Thyroid gland (tissue), 4 donors: ENCODE measurements at regions not wholly inside any gene's neighbourhood (a gene's known extent, or its start where the extent isn't known, plus 50 kb on each side); places are given as distances from the start of the nearest gene placed in this dataset.

Source experiments
- DNase-seq, 2 donors: peaks; one replicate each; pipeline ENCODE4 v3.0.0-alpha.2; 2019
- H3K27ac ChIP-seq, 3 donors: fragments of 200-600 bp; sonication (generic); 1 replicate in 2 of 3; 2 replicates in 1 of 3; pipeline ENCODE4 v1.5.1; 2016 to 2019; ENCODE audit warnings: mild to moderate bottlenecking in 1 of 3, moderate library complexity in 1 of 3
- H3K27me3 ChIP-seq: fragments of 200-600 bp; sonication (generic); one replicate; pipeline ENCODE4 v1.5.1; 2019
- H3K36me3 ChIP-seq, 2 donors: fragments of 200-600 bp; sonication (generic); one replicate each; pipeline ENCODE4 v1.5.1; 2016 to 2019
- H3K4me1 ChIP-seq, 2 donors: fragments of 200-600 bp; sonication (generic); one replicate each; pipeline ENCODE4 v1.5.1; 2017 to 2019
- H3K4me3 ChIP-seq, 3 donors: fragments of 200-600 bp; sonication (generic); replicated peaks in 1 of 3; 1 replicate in 2 of 3; 2 replicates in 1 of 3; pipeline ENCODE4 v1.5.1; 2016; ENCODE audit warnings: mild to moderate bottlenecking in 1 of 3
- H3K9me3 ChIP-seq: fragments of 200-600 bp; sonication (generic); one replicate; pipeline ENCODE4 v1.5.1; 2017
- CTCF ChIP-seq, 6 experiments: fragments of 200-600 bp in 3 of 6; fragments of 450-650 bp in 3 of 6; sonication (generic) in 3 of 6; IDR thresholded peaks; one replicate each; pipeline ENCODE4 v1.5.1; 2016 to 2019; ENCODE audit warnings: antibody characterized with exemption in 6 of 6, mild to moderate bottlenecking in 2 of 6, inconsistent platforms in 1 of 6, moderate library complexity in 1 of 6
- POLR2A ChIP-seq, 2 donors: fragments of 450-650 bp; IDR thresholded peaks; one replicate each; pipeline ENCODE4 v1.6.1; 2017; ENCODE audit warnings: antibody characterized with exemption in 2 of 2, mild to moderate bottlenecking in 2 of 2, moderate library complexity in 1 of 2
- WGBS, 2 donors: methylation state at CpG; one replicate each; pipeline ENCODE4 v1.1.5; 2017; 5-methylcytosine and 5-hydroxymethylcytosine counted together
- intact Hi-C: fragments of 100-400 bp; cut with DNase I; formaldehyde crosslinking; loops from one replicate; pipeline ENCODE4 v1.15.1; 2023

DNA sequence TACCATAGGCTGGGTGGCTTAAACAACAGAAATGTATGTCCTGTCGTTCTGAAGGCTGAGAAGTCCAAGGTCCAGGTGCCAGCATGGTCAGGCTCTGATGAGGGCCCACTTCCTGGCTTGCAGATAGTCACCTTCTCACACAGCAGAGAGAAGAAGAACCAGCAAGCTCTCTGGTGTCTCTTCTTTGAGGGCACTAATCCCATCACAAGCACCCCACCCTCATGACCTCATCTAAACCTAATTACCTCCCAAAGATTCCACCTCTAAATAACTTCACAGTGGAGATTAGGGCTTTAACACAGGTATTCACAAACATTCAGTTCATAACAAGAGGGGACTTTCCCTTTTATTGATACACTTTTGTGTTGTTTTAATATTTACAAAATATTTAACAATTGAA lies 61.1 kb downstream of the RIN2 start:
- 85 to 100% methylated on average over 1 of the region's 1 CpG for WGBS, 2 donors
- H3K27me3 ChIP-seq: no peaks in the 10 kb centered on the region
- H3K27ac ChIP-seq: no peak overlapping the region
- H3K4me1 ChIP-seq: peaks cover 0 to 5% of the 10 kb centered on the region in 2 donors
- no peak for DNase-seq
- no peaks in the 10 kb centered on the region for H3K9me3 ChIP-seq
- TF ChIP-seq POLR2A (IDR thresholded peaks at IDR 0.05) (no peak), CTCF (IDR thresholded peaks at IDR 0.05) (no peak)
- H3K4me3 ChIP-seq: no peak overlapping the region
- no peaks in the 10 kb centered on the region for H3K36me3 ChIP-seq
- intact Hi-C loops: no loop called here

DNA sequence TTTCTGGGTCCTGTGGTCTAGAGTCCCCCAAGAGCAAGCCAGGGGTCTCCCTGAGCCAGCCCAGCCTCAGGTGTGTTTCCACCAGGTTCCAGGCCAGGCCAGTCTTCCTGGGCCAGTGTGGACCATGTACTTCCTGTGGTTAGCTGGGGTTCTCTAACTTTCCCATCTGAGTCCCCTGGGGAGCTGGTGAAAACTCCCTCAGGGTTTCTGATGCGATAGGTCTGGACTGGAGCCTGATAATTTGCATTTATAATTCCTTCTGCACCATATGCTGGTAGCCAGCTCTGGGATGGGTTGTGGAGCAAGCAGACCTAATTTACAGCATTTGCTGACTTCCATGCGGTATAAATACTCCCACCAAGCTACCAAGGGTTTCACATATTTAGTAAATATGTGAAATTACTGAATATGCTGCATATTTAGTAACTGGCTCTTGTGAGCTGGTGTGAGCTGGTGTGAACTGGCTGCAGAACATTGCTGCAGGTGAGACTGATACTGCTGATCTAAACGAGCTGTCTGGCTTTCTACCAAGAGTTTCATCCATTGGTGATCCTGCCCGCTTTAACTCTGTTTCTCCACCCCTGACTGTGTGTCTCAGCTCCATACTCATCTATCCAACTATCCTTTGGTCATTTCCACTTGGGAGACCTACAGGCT lies 62.6 kb downstream of the RIN2 start:
- no peak for DNase-seq
- Histone ChIP-seq H3K27me3 (no peaks in the 10 kb centered on the region), H3K4me3 (no peak overlapping the region), H3K27ac (no peak overlapping the region), H3K4me1 (no peaks in the 10 kb centered on the region), H3K9me3 (no peaks in the 10 kb centered on the region), H3K36me3 (no peaks in the 10 kb centered on the region)
- intact Hi-C loops: no loop called here
- 83 to 86% methylated on average over 4 of the region's 4 CpGs for WGBS, 2 donors
- no peak for TF ChIP-seq POLR2A (IDR thresholded peaks at IDR 0.05)
- no peak for TF ChIP-seq CTCF (IDR thresholded peaks at IDR 0.05)

- no peak overlapping the region for H3K27ac ChIP-seq
- intact Hi-C loops: no loop called here
- no peak for DNase-seq
- H3K4me1 ChIP-seq: no peaks in the 10 kb centered on the region
- no peak for TF ChIP-seq CTCF (IDR thresholded peaks at IDR 0.05)
- no peak for TF ChIP-seq POLR2A (IDR thresholded peaks at IDR 0.05)
- no peaks in the 10 kb centered on the region for H3K9me3 ChIP-seq
- H3K27me3 ChIP-seq: no peaks in the 10 kb centered on the region
- WGBS, 2 donors: 94 to 98% methylated on average over 3 of the region's 3 CpGs
- H3K4me3 ChIP-seq: no peak overlapping the region
- no peaks in the 10 kb centered on the region for H3K36me3 ChIP-seq
Measured at GRCh38 chr20:19821606-19822005, 63.5 kb downstream of the RIN2 start.

- TF ChIP-seq CTCF (IDR thresholded peaks at IDR 0.05) (no peak), POLR2A (IDR thresholded peaks at IDR 0.05) (no peak)
- Histone ChIP-seq H3K9me3 (no peaks in the 10 kb centered on the region), H3K27me3 (no peaks in the 10 kb centered on the region), H3K4me1 (no peaks in the 10 kb centered on the region), H3K4me3 (no peak overlapping the region), H3K27ac (peak overlapping the region in 1 of 3 donors; percentile 37), H3K36me3 (no peaks in the 10 kb centered on the region)
- DNase-seq: no peak
- intact Hi-C loops: no loop called here
- WGBS, 2 donors: 93 to 94% methylated on average over 5 of the region's 5 CpGs
Measured at GRCh38 chr20:19823216-19823615, 65.2 kb downstream of the RIN2 start.

- no peaks in the 10 kb centered on the region for H3K4me1 ChIP-seq
- no peak for TF ChIP-seq POLR2A (IDR thresholded peaks at IDR 0.05)
- TF ChIP-seq CTCF (IDR thresholded peaks at IDR 0.05): no peak
- WGBS, 2 donors: 89 to 90% methylated on average over 6 to 10 of the region's 10 CpGs
- peak overlapping the region in 1 of 3 donors; percentile 37 for H3K27ac ChIP-seq
- intact Hi-C loops: no loop called here
- no peak for DNase-seq
- no peak overlapping the region for H3K4me3 ChIP-seq
- H3K27me3 ChIP-seq: no peaks in the 10 kb centered on the region
- H3K9me3 ChIP-seq: no peaks in the 10 kb centered on the region
- no peaks in the 10 kb centered on the region for H3K36me3 ChIP-seq
Measured at GRCh38 chr20:19823971-19824370, 65.9 kb downstream of the RIN2 start.
